ENCODE measurements at regions not wholly inside any gene's neighbourhood (a gene's known extent, or its start where the extent isn't known, plus 50 kb on each side); places are given as distances from the start of the nearest gene placed in this dataset.
"Not testable (repeated sequence)": the region's sequence is repeated elsewhere in the genome, so short reads cannot be mapped to it uniquely, and the experiment has no call there.

GRCh38 chr6:80503660-80504059, 397.2 kb downstream of the BCKDHB start:
- no peak for DNase-seq (ENCODE audit: low spot score)
- H3K4me3 ChIP-seq, result no peak overlapping the region
- TF ChIP-seq, protein P1, sequence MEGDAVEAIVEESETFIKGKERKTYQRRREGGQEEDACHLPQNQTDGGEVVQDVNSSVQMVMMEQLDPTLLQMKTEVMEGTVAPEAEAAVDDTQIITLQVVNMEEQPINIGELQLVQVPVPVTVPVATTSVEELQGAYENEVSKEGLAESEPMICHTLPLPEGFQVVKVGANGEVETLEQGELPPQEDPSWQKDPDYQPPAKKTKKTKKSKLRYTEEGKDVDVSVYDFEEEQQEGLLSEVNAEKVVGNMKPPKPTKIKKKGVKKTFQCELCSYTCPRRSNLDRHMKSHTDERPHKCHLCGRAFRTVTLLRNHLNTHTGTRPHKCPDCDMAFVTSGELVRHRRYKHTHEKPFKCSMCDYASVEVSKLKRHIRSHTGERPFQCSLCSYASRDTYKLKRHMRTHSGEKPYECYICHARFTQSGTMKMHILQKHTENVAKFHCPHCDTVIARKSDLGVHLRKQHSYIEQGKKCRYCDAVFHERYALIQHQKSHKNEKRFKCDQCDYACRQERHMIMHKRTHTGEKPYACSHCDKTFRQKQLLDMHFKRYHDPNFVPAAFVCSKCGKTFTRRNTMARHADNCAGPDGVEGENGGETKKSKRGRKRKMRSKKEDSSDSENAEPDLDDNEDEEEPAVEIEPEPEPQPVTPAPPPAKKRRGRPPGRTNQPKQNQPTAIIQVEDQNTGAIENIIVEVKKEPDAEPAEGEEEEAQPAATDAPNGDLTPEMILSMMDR (IDR thresholded peaks at IDR 0.05), result no peak
- no peak overlapping the region for H3K27ac ChIP-seq

- TF ChIP-seq, protein P1 (IDR thresholded peaks at IDR 0.05), result no peak
- no peak overlapping the region for H3K27ac ChIP-seq
- no peak overlapping the region for H3K4me3 ChIP-seq
- no peak for DNase-seq (ENCODE audit: low spot score)
Measured at GRCh38 chr6:80502871-80503270, 396.4 kb downstream of the BCKDHB start.

GRCh38 chr6:80501636-80502035, 395.2 kb downstream of the BCKDHB start:
- DNase-seq (ENCODE audit: low spot score), result no peak
- H3K27ac ChIP-seq, result no peak overlapping the region
- TF ChIP-seq, protein P1 (IDR thresholded peaks at IDR 0.05), result no peak
- no peak overlapping the region for H3K4me3 ChIP-seq

DNA sequence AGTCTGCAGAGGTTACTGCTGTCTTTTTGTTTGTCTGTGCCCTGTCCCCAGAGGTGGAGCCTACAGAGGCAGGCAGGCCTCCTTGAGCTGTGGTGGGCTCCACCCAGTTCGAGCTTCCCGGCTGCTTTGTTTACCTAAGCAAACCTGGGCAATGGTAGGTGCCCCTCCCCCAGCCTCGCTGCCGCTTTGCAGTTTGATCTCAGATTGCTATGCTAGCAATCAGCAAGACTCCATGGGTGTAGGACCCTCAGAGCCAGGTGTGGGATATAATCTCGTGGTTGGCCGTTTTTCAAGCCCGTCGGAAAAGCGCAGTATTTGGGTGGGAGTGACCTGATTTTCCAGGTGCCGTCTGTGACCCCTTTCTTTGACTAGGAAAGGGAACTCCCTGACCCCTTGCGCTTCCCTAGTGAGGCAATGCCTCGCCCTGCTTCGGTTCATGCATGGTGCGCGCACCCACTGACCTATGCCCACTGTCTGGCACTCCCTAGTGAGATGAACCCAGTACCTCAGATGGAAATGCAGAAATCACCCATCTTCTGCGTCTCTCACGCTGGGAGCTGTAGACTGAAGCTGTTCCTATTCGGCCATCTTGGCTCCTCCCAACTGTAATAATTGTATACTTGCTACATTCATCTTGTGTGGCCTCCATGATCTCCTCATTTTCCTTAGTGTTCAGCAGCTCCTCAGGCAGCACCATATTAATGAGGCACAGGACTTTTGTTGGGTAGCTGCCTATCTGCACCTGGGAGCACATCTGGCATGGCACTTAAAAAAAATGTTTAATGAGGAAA, 391.4 kb downstream of the BCKDHB start:
- H3K4me3 ChIP-seq; DNase-seq (ENCODE audit: low spot score); H3K27ac ChIP-seq: not testable (repeated sequence)

DNA sequence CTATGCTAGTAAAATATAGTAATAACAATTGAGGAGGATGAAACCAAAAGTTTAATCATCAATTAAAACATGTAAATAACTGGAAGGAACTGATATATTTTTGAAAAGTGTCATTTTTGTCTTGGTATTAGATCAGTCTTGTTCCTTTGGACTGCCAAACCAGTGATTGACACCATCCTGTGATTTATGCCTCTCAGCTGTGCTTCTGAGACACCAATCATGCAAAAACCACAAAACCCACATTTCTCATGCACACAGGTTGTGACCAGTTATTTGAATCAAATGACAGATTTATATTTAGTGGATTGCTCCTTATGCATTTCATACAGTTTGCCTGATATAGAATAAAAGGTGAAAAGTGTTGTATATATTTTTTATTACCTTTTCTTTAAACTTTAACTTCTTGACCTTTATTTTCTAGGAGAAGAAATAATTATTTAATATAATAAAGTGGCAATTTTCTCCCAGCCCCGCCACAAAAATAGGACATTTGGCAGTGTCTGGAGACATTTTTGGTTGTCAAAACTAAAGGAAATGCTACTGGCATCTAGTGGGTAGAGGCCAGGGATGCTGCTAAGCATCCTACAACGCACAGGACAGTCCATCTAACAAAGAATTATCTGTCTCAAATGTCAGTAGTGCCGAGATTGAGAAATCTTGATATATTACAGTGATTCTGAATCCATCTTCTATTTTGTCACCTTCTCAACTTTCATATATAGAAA, 383.6 kb downstream of the BCKDHB start:
- no peak overlapping the region for H3K27ac ChIP-seq
- no peak for DNase-seq (ENCODE audit: low spot score)
- TF ChIP-seq, protein P1 (IDR thresholded peaks at IDR 0.05), result no peak
- H3K4me3 ChIP-seq, result no peak overlapping the region

- no peak overlapping the region for H3K4me3 ChIP-seq
- TF ChIP-seq, protein P1 (IDR thresholded peaks at IDR 0.05), result no peak
Measured at GRCh38 chr6:80488190-80488589, 381.7 kb downstream of the BCKDHB start.

GRCh38 chr6:80485494-80485893, 379.0 kb downstream of the BCKDHB start:
- not testable (repeated sequence) for H3K4me3 ChIP-seq; H3K27ac ChIP-seq; DNase-seq (ENCODE audit: low spot score)

More at GRCh38 chr6:80488190-80488589, 381.7 kb downstream of the BCKDHB start:
- DNase-seq (ENCODE audit: low spot score), result no peak
- H3K27ac ChIP-seq, result no peak overlapping the region

GRCh38 chr6:80482056-80482455, 375.6 kb downstream of the BCKDHB start:
- TF ChIP-seq, protein P1 (IDR thresholded peaks at IDR 0.05), result no peak
- Histone ChIP-seq H3K4me3 (no peak overlapping the region), H3K27ac (no peak overlapping the region)
- DNase-seq (ENCODE audit: low spot score), result no peak
